GM20431 (cell line): ENCODE measurements at regions not wholly inside any gene's neighbourhood (a gene's known extent, or its start where the extent isn't known, plus 50 kb on each side); places are given as distances from the start of the nearest gene placed in this dataset.
"Not testable (repeated sequence)": the region's sequence is repeated elsewhere in the genome, so short reads cannot be mapped to it uniquely, and the experiment has no call there.

ENCODE experiments used
- in situ Hi-C: fragments of 300-500 bp; cut with MseI, MboI; formaldehyde crosslinking; loops from one replicate; pipeline ENCODE4 v1.15.0; 2020; ENCODE audit warnings: low sequenced_read_pairs; ENCODE audit not compliant: unreplicated experiment

DNA sequence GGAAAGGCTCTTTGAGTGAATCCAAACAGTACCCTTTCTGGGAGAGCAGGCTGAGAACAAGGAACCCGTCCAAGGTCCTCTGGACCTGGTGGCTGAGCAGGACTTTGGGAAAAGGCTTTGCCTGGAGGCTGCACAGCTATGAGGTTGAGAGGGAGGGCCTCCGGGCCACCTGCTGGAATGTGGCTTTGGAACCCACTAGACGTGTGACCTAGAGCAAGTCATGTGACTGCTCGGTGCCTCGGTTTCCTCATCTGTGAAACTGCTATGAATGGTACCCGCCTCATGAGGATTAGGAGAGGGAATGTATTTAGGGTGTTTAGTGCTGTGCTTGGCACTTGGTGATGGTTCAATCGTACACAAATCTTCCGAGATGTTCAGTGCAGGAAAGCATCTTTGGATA, 50.4 kb downstream of the HAPSTR1 start:
- in situ Hi-C loops, result loop anchor here (25.0 kb wide), 1 partner anchor 505 kb away; no protein-coding TSS in a partner anchor

DNA sequence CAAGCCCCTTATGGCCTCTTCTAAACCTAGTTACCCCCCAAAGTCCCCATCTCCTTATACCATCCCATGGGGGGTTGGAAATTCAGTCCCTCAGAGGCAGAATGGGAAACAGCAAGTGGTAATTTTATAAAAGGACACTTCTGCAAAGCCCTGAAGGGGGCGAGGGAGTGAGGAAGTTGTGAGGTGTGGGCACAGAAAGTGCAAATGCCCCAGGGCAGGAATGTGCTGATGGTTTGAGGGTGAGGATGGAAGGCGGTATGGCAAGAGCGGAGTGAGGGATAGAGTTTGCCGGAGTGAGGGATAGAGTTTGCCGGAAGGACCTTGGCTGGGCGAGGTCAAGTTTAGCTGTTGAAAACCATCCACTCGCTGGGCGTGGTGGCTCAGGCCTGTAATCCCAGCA, 52.7 kb downstream of the HAPSTR1 start:
- in situ Hi-C loops, result loop anchor here (25.0 kb wide), 1 partner anchor 507 kb away; no protein-coding TSS in a partner anchor

DNA sequence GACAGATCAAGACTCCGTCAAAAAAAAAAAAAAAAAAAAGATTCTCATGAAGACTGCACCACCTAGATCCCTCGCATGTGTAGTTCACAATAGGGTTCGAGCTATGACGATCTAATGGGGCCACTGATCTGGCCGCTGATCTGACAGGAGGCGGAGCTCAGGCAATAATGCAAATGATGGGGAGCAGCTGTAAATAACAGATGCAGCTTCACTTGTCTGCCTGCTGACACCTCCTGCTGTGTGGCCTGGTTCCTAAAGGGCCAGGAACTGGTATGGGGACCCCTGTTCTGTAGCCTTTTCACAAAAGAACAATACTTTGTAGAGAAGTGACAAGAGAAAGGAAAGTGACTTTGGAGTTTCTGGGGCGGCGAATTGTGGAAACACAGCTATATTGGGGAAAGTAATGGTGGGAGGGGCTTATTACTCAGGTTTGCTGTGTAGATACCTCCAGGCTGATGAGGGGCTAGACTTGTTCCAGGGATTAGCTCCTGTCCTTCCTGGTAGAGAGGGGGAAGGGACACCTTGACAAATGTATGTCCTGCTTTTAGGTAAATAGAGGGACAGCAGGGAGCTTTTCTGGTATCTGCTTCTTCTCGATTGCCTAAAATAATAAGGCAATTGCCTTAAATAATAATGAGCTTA, 57.1 kb downstream of the HAPSTR1 start:
- in situ Hi-C loops, result loop anchor here (25.0 kb wide), 1 partner anchor 511 kb away; no protein-coding TSS in a partner anchor

DNA sequence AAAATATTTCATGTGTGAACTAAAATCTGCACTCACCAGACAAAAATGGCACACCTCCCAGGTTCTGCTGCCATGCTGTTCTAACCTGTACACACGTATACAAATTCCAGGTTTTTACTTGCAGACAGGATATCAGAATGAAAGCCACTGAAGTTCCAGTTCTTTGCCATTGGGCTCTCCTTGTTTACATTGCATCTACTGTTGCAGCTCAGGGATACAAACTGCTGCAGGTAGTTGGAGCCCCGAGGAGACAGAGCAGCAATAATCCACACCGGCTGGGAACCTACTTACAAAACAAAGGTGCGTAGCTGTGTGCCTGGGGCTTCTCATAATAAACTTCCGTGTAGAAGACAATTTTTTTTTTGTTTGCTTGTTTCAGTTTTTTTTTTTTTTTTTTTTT, 59.6 kb downstream of the HAPSTR1 start:
- in situ Hi-C loops, result no loop called here

DNA sequence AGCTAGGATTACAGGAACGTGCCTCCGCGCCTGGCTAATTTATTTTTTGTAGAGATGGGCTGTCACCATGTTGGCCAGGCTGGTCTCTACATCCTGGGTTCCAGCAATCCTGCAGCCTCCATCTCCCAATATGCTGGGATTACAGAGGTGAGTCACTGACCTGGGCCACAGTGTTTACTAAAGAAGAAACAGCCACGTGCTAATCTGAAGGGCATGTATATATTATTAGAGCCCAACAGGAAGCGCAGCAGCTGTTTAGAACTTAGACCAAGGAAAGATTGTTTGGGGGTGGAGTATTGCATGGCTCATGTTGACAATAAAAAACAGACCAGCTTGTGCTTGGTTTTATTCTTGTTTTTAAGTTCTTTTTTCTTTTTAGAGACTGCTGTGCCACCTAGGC, 60.2 kb downstream of the HAPSTR1 start:
- in situ Hi-C loops, result no loop called here

DNA sequence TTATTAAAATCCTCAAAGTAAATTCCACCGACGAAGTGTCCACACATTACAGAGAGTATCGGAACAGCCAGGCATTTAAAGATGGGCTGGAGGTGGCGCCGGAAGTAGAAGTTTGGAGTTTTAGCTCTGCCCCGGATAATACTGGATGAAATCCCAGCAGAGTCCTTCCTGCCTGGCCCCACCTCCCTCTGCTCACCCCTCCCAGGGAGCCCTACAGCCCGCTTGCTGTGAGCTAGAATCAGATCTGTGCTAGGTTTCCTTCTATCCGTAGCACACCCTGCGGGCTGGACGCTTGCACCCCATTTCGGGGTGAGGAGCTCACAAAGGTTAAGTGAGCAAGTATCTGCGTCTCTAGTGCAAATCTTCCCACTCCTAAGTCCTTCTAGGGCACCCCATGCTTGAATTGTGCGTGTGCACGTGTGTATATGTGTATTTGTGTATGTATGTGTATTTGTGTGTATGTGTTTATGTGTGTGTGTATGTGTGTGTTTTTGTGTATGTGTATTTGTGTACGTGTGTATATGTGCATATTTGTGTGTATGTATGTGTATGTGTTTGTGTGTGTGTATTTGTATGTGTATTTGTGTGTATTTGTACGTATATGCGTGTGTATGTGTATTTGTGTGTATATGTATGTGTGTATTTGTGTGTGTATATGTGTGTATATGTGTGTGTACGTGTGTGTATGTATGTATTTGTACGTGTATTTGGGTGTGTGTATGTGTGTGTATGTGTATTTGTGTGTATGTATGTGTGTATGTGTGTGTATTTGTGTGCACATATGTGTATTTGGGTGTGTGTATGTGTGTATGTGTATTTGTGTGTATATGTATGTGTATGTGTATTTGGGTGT, 61.4 kb downstream of the HAPSTR1 start:
- in situ Hi-C loops, result no loop called here

DNA sequence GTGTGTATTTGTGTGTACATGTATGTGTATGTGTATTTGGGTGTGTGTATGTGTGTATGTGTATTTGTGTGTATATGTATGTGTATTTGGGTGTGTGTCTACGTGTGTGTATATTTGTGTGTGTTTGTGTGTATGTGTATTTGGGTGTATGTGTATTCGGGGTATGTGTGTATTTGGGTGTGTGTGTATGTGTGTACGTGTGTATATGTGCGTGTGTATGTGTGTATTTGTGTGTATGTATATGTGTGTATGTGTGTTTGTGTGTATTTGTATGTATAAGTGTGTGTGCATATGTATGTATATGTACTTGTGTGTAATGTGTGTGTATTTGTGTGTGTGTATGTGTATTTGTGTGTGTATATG, 62.0 kb downstream of the HAPSTR1 start:
- in situ Hi-C loops, result no loop called here

DNA sequence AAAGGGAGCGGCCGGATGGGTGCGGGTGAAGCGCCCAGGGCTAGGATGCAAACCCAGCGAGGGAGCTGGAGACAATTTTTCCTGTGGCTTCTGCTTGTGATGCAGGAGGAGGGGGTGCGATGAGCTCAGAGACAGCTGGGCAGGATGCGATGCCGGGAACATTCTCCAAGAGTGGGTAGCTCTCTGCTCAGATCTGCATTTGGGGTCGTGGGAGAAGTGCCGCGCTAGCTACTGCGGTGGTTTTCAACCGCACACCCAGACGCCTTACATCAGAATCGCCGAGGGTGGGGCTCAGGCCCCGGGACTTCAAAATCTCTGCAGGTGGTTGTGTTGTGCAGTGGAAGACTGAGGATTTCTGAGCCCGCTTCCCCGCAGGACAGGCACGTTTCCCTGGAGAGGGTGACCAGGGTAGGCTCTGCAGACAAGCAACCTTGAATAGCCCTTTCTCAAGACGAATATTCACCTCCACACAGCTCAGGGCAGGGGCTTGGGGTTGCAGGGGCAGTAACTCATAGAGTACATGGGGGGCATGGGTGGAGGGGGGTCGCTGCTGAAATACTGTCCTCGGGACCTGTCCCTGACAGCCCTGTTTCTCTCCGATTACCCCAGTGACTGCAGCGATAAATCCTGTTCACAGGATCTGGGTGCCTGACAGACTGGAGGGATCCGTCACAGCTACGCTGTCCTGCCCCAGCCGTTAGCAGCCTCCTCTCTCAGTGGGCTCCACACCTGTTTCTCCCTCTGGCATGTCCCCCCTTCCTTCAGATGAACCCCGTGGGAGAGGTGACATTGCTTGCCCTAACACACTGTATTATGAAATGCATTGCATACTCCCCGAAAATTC, 63.3 kb downstream of the HAPSTR1 start:
- in situ Hi-C loops, result no loop called here

DNA sequence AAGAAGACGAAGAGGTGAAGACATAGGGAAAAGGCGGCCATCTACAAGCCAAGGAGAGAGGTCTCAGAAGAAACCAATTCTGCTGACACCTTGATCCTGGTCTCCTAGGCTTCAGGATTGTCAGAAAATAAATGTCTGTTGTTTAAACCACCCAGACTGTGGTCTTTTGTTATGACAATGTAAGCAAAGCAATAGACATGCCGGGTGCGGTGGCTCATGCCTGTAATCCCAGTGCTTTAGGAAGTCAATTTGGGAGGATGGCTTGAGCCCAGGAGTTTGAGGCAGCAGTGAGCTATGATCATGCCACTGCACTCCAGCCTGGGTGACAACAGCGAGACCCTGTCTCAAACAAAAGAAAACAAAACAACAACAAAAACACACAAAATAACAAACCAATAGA, 64.4 kb downstream of the HAPSTR1 start:
- in situ Hi-C loops, result no loop called here

DNA sequence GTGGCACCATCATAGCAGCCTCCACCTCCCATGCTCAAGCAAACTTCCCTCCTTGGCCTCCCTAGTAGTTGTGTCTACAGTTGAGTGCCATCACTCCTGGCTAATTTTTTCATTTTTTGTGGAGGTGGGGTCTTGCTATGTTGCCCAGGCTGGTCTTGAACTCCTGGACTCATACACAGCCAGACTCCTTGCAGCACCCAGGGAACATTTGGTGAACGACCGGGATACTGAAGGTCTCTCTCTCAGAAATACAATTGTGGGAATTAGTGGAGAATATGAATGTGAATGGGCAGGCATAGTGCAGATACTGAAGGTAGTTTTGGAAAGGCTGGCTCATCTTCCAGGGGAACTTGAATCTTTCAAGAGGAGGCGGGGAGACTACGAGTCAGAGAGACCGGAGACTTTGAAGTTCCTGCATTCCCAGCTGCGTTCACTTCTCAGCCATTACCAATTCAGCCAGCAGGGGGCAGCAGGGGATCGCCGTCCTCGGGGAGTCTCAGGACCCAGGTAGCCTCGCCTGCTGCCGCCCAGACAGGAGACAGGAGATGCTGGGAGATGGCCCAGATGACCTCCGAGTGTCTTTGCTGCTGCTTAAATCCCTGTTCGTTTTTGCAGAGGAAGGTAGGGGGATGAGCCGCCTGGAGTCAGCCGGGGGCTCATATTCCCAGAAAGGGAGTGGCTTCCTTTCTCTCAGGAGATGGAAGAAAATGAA, 68.6 kb downstream of the HAPSTR1 start:
- in situ Hi-C loops, result no loop called here

DNA sequence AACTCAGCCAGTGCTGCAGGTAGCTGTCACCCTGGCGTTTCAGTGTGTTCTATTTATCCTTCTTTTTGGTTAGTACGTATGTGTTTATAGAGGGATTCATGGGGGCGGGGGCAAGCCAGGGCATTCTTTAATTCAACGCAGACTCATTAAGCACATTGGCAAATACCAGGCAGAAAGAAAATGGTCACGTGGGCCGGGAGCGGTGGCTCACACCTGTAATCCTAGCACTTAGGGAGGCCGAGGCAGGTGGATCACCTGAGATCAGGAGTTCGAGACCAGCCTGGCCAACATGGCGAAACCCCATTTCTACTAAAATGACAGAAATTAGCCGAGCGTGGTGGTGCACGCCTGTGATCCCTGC, 69.1 kb downstream of the HAPSTR1 start:
- in situ Hi-C loops, result no loop called here

DNA sequence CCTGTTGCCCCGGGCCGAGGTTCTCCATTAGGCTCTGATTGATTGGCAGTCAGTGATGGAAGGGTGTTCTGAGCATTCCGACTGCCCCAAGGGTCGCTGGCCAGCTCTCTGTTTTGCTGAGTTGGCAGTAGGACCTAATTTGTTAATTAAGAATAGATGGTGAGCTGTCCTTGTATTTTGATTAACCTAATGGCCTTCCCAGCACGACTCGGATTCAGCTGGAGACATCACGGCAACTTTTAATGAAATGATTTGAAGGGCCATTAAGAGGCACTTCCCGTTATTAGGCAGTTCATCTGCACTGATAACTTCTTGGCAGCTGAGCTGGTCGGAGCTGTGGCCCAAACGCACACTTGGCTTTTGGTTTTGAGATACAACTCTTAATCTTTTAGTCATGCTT, 74.2 kb downstream of the HAPSTR1 start:
- in situ Hi-C loops, result no loop called here

DNA sequence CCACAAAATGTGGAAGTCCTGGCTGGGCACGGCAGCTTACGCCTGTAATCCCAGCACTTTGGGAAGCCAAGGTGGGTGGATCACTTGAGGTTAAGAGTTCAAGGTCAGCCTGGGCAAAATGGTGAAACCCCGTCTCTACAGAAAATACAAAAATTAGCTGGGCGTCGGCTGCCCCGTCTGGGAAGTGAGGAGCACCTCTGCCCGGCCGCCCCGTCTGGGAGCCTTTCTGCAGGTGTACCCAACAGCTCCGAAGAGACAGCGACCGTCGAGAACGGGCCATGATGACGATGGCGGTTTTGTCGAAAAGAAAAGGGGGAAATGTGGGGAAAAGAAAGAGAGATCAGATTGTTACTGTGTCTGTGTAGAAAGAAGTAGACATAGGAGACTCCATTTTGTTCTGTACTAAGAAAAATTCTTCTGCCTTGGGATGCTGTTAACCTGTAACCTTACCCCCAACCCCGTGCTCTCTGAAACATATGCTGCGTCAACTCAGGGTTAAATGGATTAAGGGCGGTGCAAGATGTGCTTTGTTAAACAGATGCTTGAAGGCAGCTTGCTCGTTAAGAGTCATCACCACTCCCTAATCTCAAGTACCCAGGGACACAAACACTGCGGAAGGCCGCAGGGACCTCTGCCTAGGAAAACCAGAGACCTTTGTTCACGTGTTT, 75.0 kb downstream of the HAPSTR1 start:
- in situ Hi-C loops, result not testable (repeated sequence)

DNA sequence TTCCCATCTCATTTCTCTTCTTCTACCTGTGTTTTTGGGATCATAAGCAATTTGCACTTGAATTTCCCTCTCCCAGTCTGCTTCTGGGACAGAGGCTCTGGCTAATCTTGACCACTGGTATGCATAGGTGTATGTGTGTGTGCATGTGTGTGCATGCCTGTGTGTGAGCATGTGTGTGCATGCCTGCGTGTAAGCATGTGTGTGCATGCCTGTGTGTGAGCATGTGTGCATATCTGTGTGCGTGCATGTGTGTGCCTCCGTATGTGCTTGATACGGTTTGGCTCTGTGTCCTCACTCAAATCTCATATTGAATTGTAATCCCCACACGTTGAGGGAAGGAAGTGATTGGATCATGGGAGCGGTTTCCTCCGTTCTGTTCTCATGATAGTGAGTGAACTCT, 77.7 kb downstream of the HAPSTR1 start:
- in situ Hi-C loops, result no loop called here

DNA sequence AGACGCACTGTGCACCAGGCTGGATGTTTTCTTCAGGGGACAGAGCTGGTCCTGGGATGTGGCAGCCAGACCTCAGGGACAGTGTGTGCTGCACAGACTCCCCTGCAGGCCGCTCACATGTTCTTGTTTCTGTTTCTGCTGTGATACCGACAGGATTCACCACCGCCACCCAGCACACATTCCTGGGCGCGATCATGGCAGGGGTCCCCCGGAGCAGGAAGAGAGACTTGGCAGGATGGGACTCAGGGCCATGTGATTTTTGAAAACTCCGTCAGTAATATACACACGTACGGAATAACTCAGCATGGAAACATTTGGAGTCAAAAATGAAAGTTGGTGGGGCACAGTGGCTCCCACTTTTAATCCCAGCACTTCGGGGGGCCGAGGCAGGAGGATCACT, 79.0 kb downstream of the HAPSTR1 start:
- in situ Hi-C loops, result no loop called here

DNA sequence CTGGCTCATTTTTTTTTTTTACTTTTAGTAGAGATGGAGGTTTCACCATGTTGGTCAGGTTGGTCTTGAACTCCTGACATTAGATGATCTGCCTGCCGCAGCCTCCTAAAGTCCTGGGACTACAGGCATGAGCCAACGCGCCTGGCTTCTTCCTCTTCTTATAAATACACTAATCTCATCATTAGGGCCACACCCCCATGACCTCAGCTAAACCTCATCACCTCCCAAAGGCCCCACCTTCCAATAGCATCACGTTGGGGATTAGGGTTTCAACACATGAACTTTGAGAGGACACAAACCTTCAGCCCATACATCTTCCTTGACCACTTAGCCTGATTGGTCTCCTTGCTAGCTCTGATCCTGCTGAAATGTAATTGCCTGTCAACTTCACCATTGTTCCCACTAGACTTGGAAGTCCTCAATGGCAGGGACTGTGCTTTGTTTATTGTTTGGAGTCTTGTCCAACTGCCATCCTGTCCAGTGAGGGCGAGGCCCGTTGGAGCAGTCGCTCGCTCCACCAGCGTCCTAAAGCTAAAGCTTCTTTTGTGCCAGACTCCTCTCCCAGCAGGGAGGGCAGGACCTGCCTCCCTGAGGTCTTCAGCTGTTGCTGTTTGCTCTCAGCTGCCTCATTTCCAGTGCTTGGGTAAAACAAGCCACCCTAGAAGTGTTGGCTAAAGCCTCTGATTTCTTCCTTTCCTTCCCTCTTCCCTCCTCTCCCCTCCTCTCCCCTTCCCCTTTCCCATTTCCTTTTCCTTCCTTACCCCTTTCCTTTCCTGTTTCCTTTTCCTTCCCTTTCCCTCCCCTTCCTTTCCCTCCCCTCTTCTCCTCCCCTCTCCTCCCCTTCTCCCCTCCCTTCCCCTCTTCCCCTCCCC, 85.3 kb downstream of the HAPSTR1 start:
- in situ Hi-C loops, result no loop called here

DNA sequence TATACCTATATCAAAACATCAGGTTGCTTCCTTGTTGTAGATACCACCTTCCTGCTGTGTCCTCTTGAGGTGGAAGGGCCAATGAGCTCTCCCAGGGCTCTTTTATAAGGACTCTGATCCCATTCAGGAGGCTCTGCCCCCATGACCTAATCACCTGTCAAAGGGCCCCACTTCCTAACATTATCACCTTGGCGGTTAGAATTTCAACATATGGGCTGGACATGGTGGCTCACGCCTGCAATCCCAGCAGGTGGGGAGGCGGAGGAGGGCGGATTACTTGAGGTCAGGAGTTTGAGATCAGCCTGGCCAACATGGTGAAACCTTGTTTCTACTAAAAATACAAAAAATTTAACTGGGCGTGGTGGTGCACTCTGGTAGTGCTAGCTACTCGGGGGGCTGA, 86.4 kb downstream of the HAPSTR1 start:
- in situ Hi-C loops, result no loop called here

DNA sequence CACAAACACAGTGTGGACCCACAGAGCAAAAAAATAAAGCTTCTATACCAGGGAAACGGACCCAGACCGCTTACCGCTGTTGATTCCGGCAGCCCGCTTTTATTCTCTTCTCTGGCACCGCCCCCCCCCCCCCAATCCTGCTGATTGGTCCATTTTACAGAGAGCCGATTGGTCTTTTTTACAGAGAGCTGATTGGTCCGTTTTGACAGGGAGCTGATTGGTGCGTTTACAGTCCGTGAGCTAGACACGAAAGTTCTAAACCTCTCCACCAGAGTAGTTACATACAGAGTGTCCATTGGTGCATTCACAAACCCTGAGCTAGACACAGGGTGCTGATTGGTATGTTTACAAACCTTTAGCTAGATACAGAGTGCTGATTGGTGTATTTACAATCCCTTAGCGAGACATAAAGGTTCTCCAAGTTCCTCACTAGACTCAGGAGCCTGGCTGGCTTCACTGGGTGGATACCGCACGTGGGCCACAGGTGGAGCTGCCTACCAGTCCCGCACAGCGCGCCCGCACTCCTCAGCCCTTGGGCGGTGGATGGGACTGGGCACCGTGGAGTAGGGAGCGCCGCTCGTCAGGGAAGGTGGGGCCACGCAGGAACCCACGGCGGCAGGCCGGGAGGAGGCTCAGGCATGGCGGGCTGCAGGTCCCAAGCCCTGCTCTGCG, 92.4 kb downstream of the HAPSTR1 start:
- in situ Hi-C loops, result no loop called here
